ENCODE measurements at regions not wholly inside any gene's neighbourhood (a gene's known extent, or its start where the extent isn't known, plus 50 kb on each side); places are given as distances from the start of the nearest gene placed in this dataset.

DNA sequence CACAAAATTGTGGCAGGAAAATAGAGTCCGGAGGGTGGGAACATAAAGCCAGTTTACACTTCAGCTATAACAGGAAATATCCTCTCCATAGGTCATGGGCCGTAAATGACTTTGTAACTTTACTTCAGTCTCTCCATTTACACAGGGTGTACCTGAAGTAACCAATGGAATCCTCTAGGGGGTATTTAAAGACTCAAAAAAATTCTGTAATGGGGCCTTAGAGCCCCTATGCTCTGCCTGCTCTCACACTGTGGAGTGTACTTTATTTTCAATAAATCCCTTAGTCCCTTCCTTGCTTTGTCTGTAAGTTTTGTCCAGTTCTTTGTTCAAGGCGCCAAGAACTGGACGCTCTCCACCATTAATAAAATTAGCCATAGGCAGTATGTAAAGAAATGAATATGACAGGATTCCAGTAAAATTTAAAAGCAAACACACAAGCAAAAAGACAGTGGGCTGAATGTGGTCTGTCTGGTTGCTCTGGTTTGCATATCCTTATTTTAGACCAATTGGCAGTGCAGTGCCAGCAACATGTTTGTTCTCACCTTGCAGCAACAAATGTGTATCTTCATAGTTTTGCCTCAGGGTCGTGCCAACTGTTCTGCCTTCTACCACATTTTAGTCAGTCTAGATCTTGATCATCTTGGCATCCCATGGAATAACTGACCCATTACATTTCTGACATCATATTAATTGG, 801.5 kb upstream of the SPRY2 start:
- TF ChIP-seq, protein P1, sequence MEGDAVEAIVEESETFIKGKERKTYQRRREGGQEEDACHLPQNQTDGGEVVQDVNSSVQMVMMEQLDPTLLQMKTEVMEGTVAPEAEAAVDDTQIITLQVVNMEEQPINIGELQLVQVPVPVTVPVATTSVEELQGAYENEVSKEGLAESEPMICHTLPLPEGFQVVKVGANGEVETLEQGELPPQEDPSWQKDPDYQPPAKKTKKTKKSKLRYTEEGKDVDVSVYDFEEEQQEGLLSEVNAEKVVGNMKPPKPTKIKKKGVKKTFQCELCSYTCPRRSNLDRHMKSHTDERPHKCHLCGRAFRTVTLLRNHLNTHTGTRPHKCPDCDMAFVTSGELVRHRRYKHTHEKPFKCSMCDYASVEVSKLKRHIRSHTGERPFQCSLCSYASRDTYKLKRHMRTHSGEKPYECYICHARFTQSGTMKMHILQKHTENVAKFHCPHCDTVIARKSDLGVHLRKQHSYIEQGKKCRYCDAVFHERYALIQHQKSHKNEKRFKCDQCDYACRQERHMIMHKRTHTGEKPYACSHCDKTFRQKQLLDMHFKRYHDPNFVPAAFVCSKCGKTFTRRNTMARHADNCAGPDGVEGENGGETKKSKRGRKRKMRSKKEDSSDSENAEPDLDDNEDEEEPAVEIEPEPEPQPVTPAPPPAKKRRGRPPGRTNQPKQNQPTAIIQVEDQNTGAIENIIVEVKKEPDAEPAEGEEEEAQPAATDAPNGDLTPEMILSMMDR (IDR thresholded peaks at IDR 0.05): no peak
- TF ChIP-seq EP300 (IDR thresholded peaks at IDR 0.05): no peak
- no peak for TF ChIP-seq POLR2A (IDR thresholded peaks at IDR 0.05)
- no peak for TF ChIP-seq POLR2AphosphoS5 (IDR thresholded peaks at IDR 0.05)

Measured in gastroesophageal sphincter (tissue), 3 donors.